HG02763 (cell line): ENCODE measurements at regions not wholly inside any gene's neighbourhood (a gene's known extent, or its start where the extent isn't known, plus 50 kb on each side); places are given as distances from the start of the nearest gene placed in this dataset.

Experiments
- ATAC-seq: cut with Tn5 transposase; IDR thresholded peaks from one replicate; pipeline ENCODE4 v1.9.1; 2021; ENCODE audit warnings: mild to moderate bottlenecking, moderate library complexity; ENCODE audit not compliant: unreplicated experiment

DNA sequence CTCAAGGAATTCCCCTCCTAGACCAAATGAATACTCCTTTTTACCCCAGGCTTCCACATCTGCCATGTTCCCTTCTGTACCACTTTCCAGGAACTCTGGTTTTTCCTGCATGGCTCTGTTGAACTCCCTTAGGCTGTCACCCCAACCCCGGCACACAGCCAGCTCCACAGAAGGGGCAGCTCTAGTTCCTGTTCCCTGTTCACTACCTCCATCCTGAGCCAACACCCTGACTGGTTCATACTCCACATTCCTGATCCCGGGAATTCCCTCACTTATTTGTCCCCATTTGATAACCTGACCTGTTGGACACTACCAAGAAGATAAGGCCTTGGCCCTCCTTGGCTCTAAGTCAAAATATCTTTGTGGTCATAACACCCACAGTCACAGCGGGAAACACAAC lies 280.9 kb upstream of the RAB6C start:
- no peak for ATAC-seq

DNA sequence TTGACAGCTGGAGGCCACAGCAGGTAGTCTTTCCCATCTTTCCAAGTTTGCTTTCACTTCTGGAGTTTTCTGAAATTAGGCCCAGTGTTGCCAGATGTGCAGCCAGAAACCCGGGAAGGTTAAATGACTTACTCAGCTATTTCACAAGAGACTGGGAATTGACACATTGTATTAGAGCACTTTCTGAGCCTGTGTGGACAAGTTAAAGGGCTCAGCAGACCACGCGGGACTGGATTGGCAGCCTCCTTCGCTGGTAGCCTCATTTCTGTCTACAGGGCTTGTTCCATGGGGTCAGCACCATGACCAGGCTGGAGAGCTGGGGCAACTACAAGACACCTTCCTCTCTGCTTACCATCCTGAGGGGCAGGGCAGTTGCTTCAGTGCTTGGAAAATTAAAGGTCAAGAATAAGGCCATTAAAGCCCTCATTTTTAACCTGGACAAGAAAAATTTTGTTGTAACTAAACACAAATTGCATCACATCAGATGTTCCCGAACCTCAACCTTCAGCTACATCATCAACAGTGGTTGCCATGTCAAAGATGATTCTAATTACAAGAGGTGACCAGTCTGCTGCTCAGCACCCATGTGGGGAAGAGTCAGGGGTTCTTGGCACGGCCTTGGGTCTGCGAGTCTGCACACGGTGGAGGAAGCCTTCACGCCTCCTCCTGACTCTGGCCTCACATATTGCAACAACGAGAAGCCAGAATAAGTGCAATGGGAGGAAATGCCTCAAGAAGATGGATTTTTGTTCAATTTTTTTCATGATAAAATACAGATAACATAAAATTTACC lies 279.5 kb upstream of the RAB6C start:
- ATAC-seq, result no peak

DNA sequence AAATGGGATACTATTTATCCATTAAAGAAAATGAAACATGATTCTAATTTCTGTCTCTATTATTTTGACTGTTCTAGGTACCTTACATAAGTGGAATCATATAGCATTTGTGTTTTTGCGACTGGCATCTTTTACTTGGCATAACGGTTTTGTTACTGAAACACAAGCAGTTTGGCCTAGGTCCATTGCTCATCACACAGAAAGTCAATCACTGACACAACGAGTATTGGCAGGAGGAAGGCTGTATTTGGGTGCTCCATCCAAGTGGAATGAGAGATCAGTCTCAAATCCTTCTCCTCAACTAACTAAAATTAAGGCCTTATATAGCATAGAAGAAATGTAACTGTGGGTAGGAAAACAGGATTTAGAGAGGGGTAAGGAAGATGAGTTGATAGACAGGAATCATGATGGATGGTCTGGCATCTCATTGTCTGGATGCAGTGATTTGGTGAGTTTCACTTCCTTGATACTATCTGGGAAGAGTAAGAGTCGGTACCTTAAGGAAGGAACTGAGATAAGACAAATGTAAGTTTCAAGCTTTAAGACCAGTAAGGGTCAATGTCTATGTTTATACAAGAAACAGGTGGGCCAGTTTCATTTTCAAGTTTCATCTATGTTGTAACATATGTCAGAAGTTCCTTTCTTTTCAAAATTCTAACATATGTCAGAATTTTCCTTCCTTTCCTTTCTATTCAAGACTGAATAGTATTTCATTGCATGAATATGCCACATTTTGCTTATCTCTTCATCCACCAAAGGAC lies 276.9 kb upstream of the RAB6C start:
- ATAC-seq, result no peak

DNA sequence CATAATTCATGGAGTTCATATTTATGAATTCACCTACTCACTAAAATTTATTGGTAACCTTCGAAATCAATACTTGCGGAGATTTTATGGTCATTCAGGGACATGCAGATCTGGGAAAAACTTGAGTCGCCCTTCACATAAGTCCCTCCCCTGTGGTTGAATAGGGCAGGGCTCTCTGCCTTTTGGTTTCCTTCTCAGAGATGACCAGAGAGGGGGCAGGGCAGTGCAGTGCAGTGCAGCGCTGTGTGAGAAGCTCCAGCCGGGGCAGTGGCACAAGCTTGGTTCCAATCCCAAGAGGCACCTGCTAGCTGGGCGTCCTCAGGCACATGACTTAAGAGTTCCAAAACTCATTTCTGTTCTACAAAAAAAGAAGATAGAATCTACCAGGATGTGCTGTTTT lies 274.4 kb upstream of the RAB6C start:
- ATAC-seq, result no peak

DNA sequence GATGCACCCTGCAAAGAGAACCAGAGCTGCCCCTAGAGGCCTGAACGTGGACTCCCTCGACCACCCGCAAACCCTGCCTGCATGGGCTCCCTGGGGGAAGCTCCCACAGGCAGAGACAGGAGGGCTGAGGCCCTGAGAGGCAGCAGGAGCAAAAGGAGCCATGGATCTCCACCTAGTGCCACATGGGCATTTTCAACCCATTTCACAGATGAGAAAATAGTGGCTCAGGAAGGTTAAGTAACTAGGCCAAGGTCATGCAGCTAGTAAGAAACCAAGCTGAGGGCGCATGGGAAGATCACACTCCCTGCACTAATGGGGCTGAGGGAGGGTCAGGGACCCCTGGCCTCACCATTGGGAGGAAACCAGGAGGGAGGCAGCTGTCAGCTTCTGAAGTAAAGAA lies 271.7 kb upstream of the RAB6C start:
- no peak for ATAC-seq

DNA sequence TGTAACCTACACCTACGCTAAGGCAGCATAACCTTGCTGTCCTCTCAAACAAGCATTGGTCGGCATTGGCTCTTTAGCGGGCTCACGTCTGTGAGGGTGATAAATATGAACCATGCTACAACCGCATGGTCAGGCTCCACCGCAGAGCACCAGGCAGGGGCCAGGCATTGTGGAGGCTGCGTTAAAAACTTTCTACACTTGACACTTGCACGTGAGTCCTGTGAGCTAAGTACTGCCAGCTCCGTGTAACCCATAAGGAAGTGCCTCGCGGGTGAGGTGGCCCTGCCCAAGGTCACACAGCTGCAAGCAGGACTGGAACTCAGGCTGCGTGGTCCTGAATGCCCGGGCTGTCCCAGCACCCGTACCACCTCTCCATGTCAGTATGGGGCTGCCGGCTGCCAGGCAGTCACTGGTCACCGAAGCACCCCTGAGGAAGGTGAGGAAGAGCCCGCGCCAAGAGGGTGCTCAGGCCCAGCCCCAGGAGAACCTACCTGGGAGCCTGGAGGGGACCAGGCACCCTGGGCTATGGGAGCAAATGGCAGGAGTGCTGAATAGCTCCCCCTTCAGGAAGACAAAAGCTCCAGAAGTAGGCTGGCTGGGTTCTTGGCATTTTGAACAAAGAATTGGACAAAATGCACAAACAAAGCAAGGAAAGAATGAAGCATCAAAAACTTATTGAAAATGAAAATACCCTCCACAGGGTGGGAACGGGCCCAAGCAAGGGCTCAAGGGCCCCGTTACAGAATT lies 271.1 kb upstream of the RAB6C start:
- no peak for ATAC-seq

DNA sequence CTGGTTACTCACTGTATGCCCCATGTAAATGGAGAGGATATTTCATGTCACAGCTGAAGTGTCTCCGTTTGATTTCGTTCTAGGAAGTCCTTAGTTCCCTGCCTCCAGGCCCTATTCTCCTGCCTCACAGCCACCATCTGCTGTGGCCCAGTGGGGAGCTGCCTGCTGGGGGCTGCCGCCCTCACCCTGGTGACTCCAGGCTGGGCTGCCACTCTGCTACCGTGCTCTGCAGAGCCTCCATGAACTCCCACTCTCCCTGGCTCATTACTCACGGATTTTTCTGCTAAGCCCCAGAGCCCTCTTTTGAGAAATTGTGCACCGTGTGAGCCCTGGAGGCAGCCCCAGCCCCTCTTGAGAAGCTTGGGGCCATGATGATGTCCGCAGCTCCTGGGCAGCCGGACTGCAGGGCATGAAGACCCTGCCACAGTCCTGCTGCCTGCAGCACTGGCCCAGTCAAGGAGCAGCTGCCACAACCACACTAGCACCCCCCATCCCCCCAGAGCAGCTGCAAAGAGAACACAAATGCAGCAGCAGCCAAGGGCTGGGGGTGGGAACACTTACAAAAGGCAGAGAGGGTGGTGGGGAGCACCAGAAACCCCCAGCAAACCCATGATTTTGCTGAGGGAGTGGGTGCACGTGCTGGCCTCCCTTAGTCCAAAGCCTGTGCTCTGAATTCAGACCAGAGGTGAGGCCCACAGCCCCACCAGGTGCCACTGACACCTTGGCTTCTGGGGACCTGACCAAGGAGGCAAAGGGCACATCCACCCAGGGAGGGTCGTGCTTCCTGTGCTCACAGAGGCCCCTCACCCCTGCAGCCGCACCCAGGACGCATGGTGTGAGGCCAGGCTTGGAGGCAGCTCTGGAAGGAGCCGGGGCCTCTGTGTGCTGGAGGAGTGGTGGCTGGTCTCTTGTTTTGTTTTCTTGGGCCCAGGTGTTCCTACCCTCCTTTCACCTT lies 270.2 kb upstream of the RAB6C start:
- no peak for ATAC-seq

DNA sequence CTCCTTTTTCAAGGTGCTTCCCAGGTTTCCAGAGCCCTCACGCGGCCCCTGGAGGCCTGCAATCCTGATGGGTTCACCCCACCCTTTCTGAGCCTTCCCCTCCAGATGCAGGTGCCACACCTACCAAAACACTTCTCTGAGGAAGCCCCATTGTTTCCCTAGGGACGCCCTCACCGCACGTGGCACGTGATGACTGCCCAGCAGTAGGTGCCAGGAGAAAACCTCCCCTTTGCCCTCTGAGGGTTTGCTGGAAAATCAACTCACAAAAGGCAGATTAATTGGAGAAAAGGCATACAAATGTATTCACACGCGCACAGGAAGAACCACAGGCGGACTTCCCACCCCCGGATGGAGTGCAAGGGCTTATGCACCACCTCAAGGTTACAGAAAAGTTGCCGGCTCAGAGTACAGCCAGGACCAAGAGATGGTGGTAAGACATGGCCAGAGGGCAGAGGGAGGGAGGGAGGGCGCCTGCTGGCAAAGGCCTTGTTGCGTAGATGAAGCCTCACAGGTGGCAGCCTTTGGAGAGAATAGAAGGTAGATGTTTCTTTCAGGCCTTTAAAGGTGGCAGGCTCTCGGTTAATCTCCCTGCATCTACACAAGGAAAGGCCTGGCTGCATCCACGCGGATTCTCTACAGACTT lies 269.4 kb upstream of the RAB6C start:
- no peak for ATAC-seq

DNA sequence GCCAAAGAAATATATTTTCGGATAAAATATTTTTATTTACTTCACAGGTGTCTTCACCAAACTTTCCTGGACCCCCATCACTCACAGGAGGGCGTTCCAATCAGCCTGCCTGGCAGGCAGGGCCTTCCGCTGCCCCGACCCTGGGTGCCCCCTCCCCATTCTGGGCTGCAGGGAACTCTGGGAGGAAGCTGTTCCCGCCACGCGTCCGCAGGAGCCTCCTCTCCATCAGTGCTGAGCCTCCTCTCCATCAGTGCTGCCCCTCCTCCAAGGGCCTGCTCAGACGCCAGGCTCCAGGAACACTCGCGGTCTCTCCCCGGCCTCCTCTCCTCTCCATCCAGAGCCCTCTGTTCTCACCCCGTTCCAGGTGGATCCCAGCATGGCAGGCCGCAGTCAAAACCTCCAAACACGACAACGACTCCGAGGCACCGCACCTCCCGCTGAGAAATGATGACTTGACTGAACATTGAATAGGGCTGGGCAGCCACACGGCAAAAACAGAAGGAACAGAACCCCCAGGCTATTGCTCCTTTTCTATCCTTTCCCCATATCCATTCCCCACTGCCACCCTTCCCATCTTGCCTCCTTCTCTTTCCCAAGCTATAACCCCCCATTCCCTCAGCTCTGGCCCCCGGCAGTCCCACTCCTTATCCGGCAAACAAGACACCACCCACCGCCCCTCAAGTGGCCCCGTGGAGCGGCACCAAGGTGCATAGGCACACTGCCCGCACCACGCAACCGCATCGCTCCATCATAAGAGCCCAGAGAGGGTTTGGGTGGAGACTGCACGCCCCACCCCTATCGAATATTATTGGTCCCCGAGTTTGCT lies 268.6 kb upstream of the RAB6C start:
- no peak for ATAC-seq

DNA sequence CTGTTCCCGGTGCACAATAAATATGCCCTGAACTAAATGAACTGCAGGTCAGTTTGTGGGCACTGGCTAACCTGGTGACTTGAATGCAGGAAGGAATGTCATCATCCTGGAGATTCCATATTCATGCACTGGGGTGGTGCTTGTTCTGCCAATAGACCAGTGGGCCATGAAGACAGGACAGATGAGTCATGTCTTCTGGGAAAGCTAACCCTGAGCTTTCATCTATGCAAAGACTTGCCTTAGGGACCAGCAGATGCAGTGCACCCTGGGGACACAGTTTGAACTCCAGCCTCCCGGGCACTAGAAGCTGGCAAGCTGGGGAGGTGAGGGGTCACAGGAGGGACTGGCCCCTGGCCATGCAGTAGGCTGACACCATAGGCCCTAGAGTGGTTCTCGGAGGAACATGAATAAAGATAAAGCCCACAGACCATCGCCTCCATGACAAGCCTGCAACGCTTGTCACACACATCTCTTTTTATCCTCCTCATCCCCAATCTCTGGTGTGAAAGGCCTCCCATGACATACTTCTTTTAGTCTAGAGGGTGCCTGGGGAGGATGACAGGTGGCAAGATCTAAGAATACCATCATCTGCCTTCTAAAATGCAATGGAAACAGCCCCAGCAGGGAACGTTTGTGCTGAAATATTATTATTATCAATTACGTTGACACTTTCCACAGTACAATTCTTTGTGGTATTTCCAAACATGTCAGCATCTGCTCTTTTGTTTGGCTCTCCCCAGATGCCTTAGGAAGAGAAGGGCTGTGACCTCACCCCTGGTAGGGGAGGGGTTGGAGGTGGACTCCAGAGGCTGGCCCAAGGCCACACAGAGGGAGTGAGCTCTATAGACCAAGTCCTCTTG lies 267.4 kb upstream of the RAB6C start:
- no peak for ATAC-seq

DNA sequence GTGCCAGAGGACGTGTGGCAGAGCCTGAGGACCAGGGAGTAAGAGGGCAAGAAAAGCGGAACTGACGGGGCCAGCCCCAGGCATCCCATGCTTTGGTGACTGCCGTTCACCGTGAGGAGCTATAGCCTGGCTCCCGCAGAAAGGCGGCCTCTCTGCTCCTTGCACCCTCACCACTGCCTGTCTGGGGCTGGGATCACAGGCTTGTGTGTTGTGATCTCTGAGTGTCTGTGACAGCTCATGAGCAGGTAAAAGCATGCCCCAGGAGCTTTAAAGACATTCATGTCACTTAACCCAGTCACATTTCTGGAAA lies 266.8 kb upstream of the RAB6C start:
- no peak for ATAC-seq

DNA sequence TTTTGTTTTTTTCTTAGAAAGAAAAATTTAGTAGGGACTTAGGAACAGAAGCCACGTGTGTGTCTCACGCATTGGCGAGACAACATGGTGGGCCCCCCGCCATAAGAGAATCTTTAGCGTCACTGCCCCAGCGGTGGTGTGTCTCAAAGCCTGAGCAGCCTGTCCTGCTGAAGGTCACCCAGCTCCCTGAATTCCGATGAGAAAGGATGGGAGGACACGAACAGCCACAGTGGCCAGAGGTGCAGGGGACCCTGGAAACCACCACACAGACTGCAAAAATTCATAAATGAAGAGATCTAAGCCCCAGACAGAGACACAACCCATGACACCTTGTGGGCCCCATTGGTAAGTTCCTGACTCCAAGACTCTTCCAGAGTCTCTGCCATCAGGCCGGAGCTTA lies 266.1 kb upstream of the RAB6C start:
- ATAC-seq, result no peak

DNA sequence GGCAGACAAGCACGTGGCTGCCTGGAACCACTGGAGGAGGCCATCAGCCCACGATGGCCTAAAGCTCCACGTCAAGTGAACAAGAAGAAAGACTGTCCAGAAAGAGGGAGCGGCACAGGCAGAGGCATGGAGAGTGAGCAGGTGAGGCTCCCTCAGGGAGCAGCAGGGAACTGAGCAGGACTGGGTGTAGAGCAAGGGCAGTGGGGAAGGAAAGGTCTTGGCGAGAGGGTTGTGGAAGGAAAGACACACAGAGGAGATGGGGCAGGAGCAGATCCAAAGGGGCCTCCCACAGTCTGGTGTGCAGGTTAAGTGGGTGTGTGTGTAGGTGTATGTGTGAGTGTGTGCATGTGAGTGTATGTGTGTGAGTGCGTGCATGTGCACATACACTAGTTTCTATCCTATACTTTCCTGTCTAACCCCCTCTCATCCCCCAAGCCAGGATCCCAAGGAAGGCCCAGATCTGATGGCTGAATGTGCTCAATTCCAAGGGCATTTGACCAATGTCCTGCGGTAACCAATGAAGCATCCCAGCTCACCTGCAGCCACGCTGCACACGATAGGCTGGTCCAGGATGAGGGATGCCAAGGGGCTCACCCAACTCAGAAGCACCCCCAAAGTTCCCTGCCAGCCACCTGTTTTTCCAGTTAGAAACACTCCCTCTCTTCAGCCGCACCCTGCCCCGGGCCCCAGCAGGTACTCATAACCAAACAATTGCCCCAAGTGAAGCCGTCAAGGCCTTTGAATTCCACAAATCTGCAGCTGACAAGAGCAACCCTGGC lies 262.5 kb upstream of the RAB6C start:
- ATAC-seq, result no peak

DNA sequence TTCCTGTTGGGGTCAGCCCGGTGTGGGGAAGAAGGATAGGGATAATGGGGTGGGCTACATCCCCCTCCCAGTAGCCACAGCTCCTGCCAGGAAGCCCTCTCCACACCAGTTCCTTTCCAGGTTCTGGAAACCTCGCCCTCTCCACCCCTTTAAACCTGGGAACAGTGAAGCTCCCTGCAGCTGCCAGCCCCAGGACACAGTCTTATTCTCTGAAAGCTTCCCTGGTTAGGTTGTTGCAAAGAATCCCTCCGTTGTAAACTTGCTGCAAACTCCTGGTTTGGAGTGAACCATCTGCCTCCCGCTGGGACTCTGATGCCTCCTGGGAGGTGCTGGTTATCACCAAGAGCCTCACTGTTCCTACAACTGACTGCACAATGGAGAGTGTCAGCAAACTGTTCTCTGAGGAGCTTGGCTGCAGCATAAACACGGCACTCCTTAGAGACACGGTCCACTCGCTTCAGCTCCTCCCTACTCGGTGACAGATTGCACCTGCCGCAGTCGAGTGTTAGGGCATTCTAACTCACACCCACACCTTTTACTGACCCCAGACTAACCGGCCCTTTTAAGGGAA lies 261.8 kb upstream of the RAB6C start:
- ATAC-seq, result no peak

DNA sequence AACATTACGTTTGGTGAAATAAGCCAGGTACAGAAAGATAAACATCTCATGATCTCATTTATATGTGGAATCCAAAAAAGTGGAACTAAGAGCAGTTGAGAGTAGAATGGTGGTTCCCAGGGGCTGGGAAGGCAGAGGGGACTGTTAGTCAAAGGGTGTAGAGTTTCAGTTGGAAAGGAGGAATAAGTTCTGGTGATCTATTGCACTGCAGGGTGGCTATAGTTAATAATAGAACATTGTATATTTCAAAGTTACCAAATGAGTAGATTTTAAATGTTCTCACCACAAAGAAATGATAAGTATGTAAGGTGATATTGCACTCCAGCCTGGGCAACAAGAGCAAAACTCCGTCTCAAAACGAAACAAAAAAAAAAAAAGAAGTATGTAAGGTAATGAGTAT lies 260.1 kb upstream of the RAB6C start:
- ATAC-seq, result no peak

DNA sequence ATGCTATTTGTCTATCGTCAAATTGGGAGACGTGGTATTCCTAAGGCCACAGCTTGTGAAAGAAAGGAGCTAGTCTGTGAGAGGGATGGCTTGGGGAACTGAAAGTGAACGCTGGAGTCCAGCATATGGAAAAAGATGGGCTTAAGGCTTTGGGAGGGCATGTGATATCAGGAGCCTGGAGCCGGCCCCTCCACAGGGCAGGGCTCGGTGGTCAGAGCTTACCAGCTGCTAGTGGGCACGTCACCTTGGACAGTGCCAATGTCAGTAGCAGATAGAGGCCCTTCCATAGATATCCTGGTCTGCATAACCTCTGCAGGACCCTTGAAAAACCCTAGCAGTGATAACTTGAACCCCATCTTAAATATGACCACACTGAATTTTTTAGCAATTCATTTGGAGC lies 259.1 kb upstream of the RAB6C start:
- no peak for ATAC-seq

DNA sequence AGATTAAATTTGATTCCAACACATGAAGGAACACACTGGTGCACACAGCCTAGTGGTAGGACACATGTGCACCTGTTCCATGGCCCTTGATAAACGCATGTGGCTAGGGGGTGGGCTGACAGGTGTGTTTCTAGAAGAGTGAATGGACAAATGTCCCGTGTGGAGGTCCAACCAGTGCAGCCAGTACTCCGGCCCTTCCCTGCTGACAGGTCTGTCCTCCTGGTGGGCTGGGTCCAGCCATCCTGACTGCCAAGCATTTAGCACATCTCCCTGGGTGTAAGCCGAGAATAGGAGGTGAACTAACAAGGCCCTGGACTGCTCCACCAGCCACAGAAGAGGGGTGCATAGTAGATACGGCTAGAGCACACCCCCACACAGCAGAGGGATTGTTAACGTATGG lies 258.7 kb upstream of the RAB6C start:
- ATAC-seq, result no peak
